ENCODE measurements at regions not wholly inside any gene's neighbourhood (a gene's known extent, or its start where the extent isn't known, plus 50 kb on each side); places are given as distances from the start of the nearest gene placed in this dataset.

GRCh38 chr13:44271915-44272341 is 101.7 kb upstream of the SERP2 start:
- TF ChIP-seq NFIC (IDR thresholded peaks at IDR 0.05) (no peak), EGR1 (IDR thresholded peaks at IDR 0.05) (no peak), ZBTB7A (IDR thresholded peaks at IDR 0.05; ENCODE audit: low read depth) (no peak), TAF1 (IDR thresholded peaks at IDR 0.05; ENCODE audit: low read depth) (no peak), RAD21 (IDR thresholded peaks at IDR 0.05; ENCODE audit: low read depth) (no peak), TEAD4 (IDR thresholded peaks at IDR 0.05) (no peak), FOXM1 (IDR thresholded peaks at IDR 0.05; ENCODE audit: borderline replicate concordance, low read depth) (no peak), CREB1 (IDR thresholded peaks at IDR 0.05; ENCODE audit: low read depth) (no peak), EP300 (IDR thresholded peaks at IDR 0.05; ENCODE audit: borderline replicate concordance) (no peak), YY1 (IDR thresholded peaks at IDR 0.05; ENCODE audit: low read depth) (no peak), TCF12 (IDR thresholded peaks at IDR 0.05; ENCODE audit: low read depth) (no peak)
- TF ChIP-seq, protein P1, sequence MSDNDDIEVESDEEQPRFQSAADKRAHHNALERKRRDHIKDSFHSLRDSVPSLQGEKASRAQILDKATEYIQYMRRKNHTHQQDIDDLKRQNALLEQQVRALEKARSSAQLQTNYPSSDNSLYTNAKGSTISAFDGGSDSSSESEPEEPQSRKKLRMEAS (IDR thresholded peaks at IDR 0.05), result no peak
- TF ChIP-seq, protein P2, sequence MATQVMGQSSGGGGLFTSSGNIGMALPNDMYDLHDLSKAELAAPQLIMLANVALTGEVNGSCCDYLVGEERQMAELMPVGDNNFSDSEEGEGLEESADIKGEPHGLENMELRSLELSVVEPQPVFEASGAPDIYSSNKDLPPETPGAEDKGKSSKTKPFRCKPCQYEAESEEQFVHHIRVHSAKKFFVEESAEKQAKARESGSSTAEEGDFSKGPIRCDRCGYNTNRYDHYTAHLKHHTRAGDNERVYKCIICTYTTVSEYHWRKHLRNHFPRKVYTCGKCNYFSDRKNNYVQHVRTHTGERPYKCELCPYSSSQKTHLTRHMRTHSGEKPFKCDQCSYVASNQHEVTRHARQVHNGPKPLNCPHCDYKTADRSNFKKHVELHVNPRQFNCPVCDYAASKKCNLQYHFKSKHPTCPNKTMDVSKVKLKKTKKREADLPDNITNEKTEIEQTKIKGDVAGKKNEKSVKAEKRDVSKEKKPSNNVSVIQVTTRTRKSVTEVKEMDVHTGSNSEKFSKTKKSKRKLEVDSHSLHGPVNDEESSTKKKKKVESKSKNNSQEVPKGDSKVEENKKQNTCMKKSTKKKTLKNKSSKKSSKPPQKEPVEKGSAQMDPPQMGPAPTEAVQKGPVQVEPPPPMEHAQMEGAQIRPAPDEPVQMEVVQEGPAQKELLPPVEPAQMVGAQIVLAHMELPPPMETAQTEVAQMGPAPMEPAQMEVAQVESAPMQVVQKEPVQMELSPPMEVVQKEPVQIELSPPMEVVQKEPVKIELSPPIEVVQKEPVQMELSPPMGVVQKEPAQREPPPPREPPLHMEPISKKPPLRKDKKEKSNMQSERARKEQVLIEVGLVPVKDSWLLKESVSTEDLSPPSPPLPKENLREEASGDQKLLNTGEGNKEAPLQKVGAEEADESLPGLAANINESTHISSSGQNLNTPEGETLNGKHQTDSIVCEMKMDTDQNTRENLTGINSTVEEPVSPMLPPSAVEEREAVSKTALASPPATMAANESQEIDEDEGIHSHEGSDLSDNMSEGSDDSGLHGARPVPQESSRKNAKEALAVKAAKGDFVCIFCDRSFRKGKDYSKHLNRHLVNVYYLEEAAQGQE (IDR thresholded peaks at IDR 0.05; ENCODE audit: low read depth), result no peak
- TF ChIP-seq, protein P3, sequence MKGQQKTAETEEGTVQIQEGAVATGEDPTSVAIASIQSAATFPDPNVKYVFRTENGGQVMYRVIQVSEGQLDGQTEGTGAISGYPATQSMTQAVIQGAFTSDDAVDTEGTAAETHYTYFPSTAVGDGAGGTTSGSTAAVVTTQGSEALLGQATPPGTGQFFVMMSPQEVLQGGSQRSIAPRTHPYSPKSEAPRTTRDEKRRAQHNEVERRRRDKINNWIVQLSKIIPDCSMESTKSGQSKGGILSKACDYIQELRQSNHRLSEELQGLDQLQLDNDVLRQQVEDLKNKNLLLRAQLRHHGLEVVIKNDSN (IDR thresholded peaks at IDR 0.05), result no peak
